GM12891 (cell line): ENCODE measurements at regions not wholly inside any gene's neighbourhood (a gene's known extent, or its start where the extent isn't known, plus 50 kb on each side); places are given as distances from the start of the nearest gene placed in this dataset.

ENCODE experiments used
- POLR2A ChIP-seq: IDR thresholded peaks from 2 replicates; pipeline ENCODE4 v1.6.1; 2011; ENCODE audit warnings: low read depth, low read length, control low read depth
- POLR2AphosphoS5 ChIP-seq: IDR thresholded peaks from 2 replicates; pipeline ENCODE4 v1.6.1; 2011; ENCODE audit warnings: low read depth, low read length, control low read depth
- POU2F2 ChIP-seq: IDR thresholded peaks from 2 replicates; pipeline ENCODE4 v1.6.1; 2011; ENCODE audit warnings: low read depth, mild to moderate bottlenecking, control low read depth, low read length, moderate library complexity
- SPI1 ChIP-seq: IDR thresholded peaks from 2 replicates; pipeline ENCODE4 v1.6.1; 2011; ENCODE audit warnings: low read depth, low read length, control low read depth

DNA sequence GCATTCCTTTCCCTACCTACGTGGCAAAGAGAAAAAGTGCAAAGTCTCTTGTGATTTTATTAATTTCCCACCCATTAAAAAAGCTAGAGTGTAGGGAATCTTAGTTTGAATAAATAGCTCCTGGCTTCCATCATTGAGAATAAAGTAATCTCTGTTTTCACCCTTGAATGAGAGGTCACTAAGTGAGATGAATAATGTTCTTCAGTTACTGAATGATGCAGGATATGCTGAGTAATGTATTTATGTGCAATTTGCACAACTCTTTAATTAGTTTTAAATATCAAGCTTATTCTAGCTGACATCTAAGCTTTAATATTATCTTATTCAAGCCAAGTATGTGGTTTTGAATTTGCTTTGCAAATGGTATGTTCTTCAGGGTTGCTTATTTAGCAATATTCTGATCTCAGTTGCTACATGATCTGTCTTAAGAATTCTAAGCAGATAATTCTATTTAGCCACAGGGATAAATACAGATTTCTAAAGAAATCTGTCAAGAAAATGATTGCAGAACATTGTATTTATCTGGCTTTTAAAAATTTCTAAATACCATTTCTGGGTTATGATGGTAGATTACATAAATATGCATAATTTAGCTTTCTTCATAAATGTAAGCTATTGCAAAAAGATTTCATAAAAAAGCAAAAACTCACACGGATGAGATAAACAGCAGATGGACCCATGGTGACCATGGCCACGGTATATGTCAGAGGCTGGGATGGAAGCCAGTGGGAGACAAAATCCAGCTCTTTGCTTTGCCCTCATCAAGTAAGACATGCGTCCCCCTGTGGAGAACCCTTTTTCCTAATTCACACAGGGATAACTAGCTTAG is 141.0 kb downstream of the MACC1 start:
- TF ChIP-seq POLR2AphosphoS5 (no peak), POU2F2 (no peak), POLR2A (no peak), SPI1 (no peak)
